WTC11 (cell line): ENCODE measurements at regions not wholly inside any gene's neighbourhood (a gene's known extent, or its start where the extent isn't known, plus 50 kb on each side); places are given as distances from the start of the nearest gene placed in this dataset.

ENCODE experiments used
- ATAC-seq: fragments of 200-7000 bp; cut with Tn5 transposase; 2 replicates; pipeline ENCODE4 v1.10.0; 2021; ENCODE audit warnings: mild to moderate bottlenecking, moderate library complexity
- CTCF ChIA-PET: fragments of 300-600 bp; sonication (Branson Sonifier 250); formaldehyde crosslinking; loops from one replicate; lab custom pipeline; 2021; ENCODE audit warnings: antibody characterized with exemption; lab: Charles Lee
- POLR2A ChIA-PET: fragments of 350-600 bp; sonication (Branson Sonifier 250); formaldehyde crosslinking; loops from one replicate; lab custom pipeline; 2021; ENCODE audit warnings: antibody characterized with exemption; lab: Charles Lee
- DNase-seq: peaks from one replicate; pipeline ENCODE4 v3.0.0; 2021; ENCODE audit warnings: low spot score
- H3K27ac Mint-ChIP-seq: 2 replicates; pipeline ENCODE4 v1.8.0; 2021; ENCODE audit warnings: mixed read lengths
- H3K27me3 Mint-ChIP-seq: 2 replicates; pipeline ENCODE4 v1.8.0; 2021; ENCODE audit warnings: low read depth, mild to moderate bottlenecking, moderate library complexity, mixed read lengths
- H3K36me3 Mint-ChIP-seq: 2 replicates; pipeline ENCODE4 v1.8.0; 2021; ENCODE audit warnings: mixed read lengths
- H3K4me1 Mint-ChIP-seq: 2 replicates; pipeline ENCODE4 v1.8.0; 2022; ENCODE audit warnings: mixed read lengths
- H3K4me3 Mint-ChIP-seq: 2 replicates; pipeline ENCODE4 v1.8.0; 2021; ENCODE audit warnings: mild to moderate bottlenecking, moderate library complexity, mixed read lengths
- H3K9me3 Mint-ChIP-seq: 2 replicates; pipeline ENCODE4 v1.8.0; 2021; ENCODE audit warnings: mixed read lengths
- ATF2 ChIP-seq: sonication (generic); formaldehyde crosslinking; IDR thresholded peaks from 2 replicates; pipeline ENCODE4 v1.8.1; 2022; ENCODE audit warnings: low read depth, missing genetic modification reagents, borderline replicate concordance
- ATF6 ChIP-seq: sonication (generic); formaldehyde crosslinking; IDR thresholded peaks from 2 replicates; pipeline ENCODE4 v1.8.1; 2023; ENCODE audit warnings: mild to moderate bottlenecking, missing genetic modification reagents
- CTCF ChIP-seq: fragments of 200-600 bp; IDR thresholded peaks from 2 replicates; pipeline ENCODE4 v1.8.0; 2022; ENCODE audit warnings: antibody characterized with exemption
- ERG ChIP-seq: fragments of 250-450 bp; sonication (Bioruptor Pico); IDR thresholded peaks from 2 replicates; pipeline ENCODE4 v1.8.0; 2021; ENCODE audit warnings: mild to moderate bottlenecking
- ESRRA ChIP-seq: sonication (generic); formaldehyde crosslinking; IDR thresholded peaks from 2 replicates; pipeline ENCODE4 v1.8.1; 2022; ENCODE audit warnings: mild to moderate bottlenecking, missing genetic modification reagents, borderline replicate concordance
- ETV6 ChIP-seq: sonication (generic); formaldehyde crosslinking; IDR thresholded peaks from 2 replicates; pipeline ENCODE4 v1.8.1; 2022; ENCODE audit warnings: mild to moderate bottlenecking, missing genetic modification reagents
- HMGXB4 ChIP-seq: sonication (generic); formaldehyde crosslinking; IDR thresholded peaks from 2 replicates; pipeline ENCODE4 v1.8.1; 2023; ENCODE audit warnings: mild to moderate bottlenecking, moderate library complexity, missing genetic modification reagents
- IRF2 ChIP-seq: sonication (generic); formaldehyde crosslinking; IDR thresholded peaks from 2 replicates; pipeline ENCODE4 v1.8.0; 2022; ENCODE audit warnings: low read depth, missing genetic modification reagents, borderline replicate concordance
- MAX ChIP-seq: sonication (generic); formaldehyde crosslinking; IDR thresholded peaks from 2 replicates; pipeline ENCODE4 v1.8.0; 2022; ENCODE audit warnings: mild to moderate bottlenecking, missing genetic modification reagents
- MLX ChIP-seq: sonication (generic); formaldehyde crosslinking; IDR thresholded peaks from 2 replicates; pipeline ENCODE4 v1.8.1; 2023; ENCODE audit warnings: mild to moderate bottlenecking, missing genetic modification reagents, moderate library complexity
- PREB ChIP-seq: sonication (generic); formaldehyde crosslinking; IDR thresholded peaks from 2 replicates; pipeline ENCODE4 v1.8.1; 2022; ENCODE audit warnings: mild to moderate bottlenecking, missing genetic modification reagents, moderate library complexity, borderline replicate concordance
- SMAD3 ChIP-seq: sonication (generic); formaldehyde crosslinking; IDR thresholded peaks from 2 replicates; pipeline ENCODE4 v1.8.0; 2022; ENCODE audit warnings: missing genetic modification reagents, mild to moderate bottlenecking, borderline replicate concordance
- USF2 ChIP-seq: sonication (generic); formaldehyde crosslinking; IDR thresholded peaks from 2 replicates; pipeline ENCODE4 v1.8.1; 2023; ENCODE audit warnings: mild to moderate bottlenecking, missing genetic modification reagents, moderate library complexity
- ZNF232 ChIP-seq: sonication (generic); formaldehyde crosslinking; IDR thresholded peaks from 2 replicates; pipeline ENCODE4 v1.8.0; 2022; ENCODE audit warnings: mild to moderate bottlenecking, missing genetic modification reagents
- ZNF416 ChIP-seq: fragments of 250-450 bp; sonication (Bioruptor Pico); IDR thresholded peaks from 2 replicates; pipeline ENCODE4 v1.9.0; 2021; ENCODE audit warnings: mild to moderate bottlenecking, inconsistent platforms
- ZSCAN18 ChIP-seq: fragments of 250-450 bp; sonication (Bioruptor Pico); IDR thresholded peaks from 2 replicates; pipeline ENCODE4 v2.1.2; 2022; ENCODE audit warnings: mild to moderate bottlenecking, moderate library complexity

- no peak for ATAC-seq
- no peaks in the 10 kb centered on the region for H3K36me3 Mint-ChIP-seq
Measured at GRCh38 chr5:40321514-40321913, 358.2 kb upstream of the PTGER4 start.

More at GRCh38 chr5:40321514-40321913, 358.2 kb upstream of the PTGER4 start:
- no peak for DNase-seq
- CTCF ChIA-PET, result no interaction called here
- H3K9me3 Mint-ChIP-seq, result peaks cover 12% of the 10 kb centered on the region
- no peak overlapping the region for H3K4me3 Mint-ChIP-seq
- H3K4me1 Mint-ChIP-seq, result no peaks in the 10 kb centered on the region
- H3K27ac Mint-ChIP-seq, result no peak overlapping the region
- TF ChIP-seq MAX, result no peak
- no peak for TF ChIP-seq ZSCAN18 (CRISPR knock-in tag)
- no peak for TF ChIP-seq ERG (CRISPR knock-in tag)
- no peak for TF ChIP-seq ATF6 (CRISPR knock-in tag)
- no peak for TF ChIP-seq IRF2
- no peak for TF ChIP-seq HMGXB4 (CRISPR knock-in tag)
- no peak for TF ChIP-seq ZNF416 (CRISPR knock-in tag)
- TF ChIP-seq USF2 (CRISPR knock-in tag), result no peak
- TF ChIP-seq ESRRA (CRISPR knock-in tag), result no peak
- no peak for TF ChIP-seq ZNF232 (CRISPR knock-in tag)
- no peak for TF ChIP-seq CTCF
- TF ChIP-seq PREB (CRISPR knock-in tag), result no peak
- no peak for TF ChIP-seq ETV6 (CRISPR knock-in tag)
- no peak for TF ChIP-seq SMAD3 (CRISPR knock-in tag)
- TF ChIP-seq ATF2 (CRISPR knock-in tag), result no peak
- TF ChIP-seq MLX (CRISPR knock-in tag), result no peak
- POLR2A ChIA-PET, result no interaction called here
- no peaks in the 10 kb centered on the region for H3K27me3 Mint-ChIP-seq
